Hypothalamus (tissue), 51 donors: ENCODE measurements at regions not wholly inside any gene's neighbourhood (a gene's known extent, or its start where the extent isn't known, plus 50 kb on each side); places are given as distances from the start of the nearest gene placed in this dataset.

ENCODE experiments used
- DNase-seq, 51 donors: peaks; one replicate each; lab custom pipeline; 2025; lab: John Stamatoyannopoulos, UW

GRCh38 chr5:85168474-85168873 lies 783.8 kb upstream of the EDIL3 start:
- DNase-seq, result no peak

GRCh38 chr5:85170183-85170582 lies 785.5 kb upstream of the EDIL3 start:
- no peak for DNase-seq

GRCh38 chr5:85173469-85173868 lies 788.8 kb upstream of the EDIL3 start:
- no peak for DNase-seq

DNA sequence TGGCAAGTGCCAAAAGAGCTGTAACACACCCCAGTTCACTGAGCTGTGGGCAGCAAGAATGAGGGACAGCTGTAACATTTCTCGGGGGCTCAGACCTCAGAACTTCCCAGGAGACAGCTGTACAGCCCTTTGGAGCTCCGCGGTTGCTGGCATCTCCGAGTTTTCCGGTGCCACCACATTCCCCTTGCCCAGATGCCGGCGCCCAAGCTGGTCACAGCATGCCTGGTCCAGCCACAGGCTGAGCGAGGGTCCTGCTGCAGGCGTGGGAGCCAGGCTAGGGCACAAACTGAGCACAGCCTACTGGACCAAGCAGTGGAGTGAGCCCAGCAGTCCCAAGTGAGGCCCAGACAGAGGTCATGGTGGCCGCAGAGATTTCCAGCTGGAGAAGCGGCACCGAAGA lies 797.7 kb upstream of the EDIL3 start:
- no peak for DNase-seq

DNA sequence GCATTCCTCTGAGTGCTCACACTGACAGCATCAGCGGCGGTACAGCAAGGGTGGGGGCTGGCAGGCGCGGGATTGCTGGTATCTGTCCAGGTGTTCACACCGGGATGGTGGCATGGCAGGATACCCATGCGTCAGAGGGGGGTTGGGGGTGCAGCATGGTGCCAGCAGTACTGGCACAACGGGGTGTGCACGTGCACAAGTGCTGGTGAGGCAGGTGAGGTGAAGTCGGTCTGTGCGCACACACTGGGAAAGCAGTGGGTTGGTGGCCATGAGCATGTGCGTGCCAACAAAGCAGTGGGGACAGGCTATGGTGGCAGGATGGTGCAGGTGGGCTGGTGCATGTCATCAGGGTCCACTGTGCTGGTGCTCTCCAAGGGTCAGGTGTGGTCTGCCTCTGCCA lies 819.6 kb upstream of the EDIL3 start:
- DNase-seq, result no peak

GRCh38 chr5:85205430-85205829 lies 820.8 kb upstream of the EDIL3 start:
- DNase-seq, result no peak

DNA sequence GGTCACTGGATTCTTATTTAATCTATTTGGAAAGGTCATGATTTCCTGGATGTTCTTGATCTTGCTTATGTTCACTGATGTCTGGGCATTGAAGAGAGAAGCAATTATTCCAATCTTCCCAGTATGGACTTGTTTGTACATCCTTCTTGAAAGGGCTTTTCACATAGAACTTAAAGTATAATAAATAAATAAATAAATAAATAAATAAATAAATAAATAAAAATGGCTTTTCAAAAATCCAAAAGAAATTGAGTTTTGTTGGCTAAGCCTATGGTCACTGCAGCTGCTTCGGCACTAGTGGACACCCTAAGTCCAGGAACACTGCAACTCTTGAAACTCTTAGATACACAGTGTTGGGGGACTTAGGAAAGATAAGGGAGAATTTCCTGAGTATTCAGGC lies 840.7 kb upstream of the EDIL3 start:
- DNase-seq, result no peak

DNA sequence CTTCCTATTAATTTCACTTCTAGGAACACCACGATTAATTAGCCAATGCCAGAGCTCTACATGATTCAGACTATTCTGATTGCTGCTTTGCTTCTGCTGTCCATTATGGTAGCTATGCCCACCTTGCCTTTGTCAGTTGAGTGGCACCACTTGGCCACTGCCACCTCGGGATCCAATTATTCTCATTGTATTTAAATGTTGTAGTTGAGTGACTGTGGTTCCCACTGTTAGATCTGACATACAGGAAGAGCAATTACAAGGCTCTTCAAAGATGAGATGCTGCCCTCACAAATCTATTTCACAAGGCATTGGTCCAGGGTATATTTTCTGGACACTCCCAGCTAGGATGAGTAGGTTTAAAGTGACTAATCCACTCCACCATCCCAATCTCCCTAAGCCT lies 864.5 kb upstream of the EDIL3 start:
- no peak for DNase-seq

DNA sequence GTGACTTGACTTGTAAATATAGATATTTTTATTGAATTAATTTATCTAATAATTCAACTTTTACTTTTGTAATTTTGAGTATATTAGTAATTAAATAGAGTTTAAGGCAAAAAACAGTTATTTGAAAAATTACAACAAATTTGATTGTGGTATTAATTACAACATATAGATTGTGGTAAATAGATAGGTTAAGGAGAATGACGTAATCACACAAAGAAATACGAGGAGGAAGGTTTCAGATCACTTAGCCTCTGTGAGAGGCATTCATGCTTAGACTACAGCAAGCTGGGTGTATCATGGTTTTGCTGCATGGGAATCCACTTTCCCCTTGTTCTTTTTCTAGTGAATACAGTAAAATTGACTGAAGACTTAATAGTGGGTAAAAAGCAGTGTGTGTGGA lies 878.4 kb upstream of the EDIL3 start:
- no peak for DNase-seq

- no peak for DNase-seq
These were observed 882.0 kb upstream of the EDIL3 start for GRCh38 chr5:85266692-85267091.

GRCh38 chr5:85268194-85268593 lies 883.5 kb upstream of the EDIL3 start:
- DNase-seq, result no peak

- no peak for DNase-seq
These were observed 893.5 kb upstream of the EDIL3 start for GRCh38 chr5:85278193-85278592.

DNA sequence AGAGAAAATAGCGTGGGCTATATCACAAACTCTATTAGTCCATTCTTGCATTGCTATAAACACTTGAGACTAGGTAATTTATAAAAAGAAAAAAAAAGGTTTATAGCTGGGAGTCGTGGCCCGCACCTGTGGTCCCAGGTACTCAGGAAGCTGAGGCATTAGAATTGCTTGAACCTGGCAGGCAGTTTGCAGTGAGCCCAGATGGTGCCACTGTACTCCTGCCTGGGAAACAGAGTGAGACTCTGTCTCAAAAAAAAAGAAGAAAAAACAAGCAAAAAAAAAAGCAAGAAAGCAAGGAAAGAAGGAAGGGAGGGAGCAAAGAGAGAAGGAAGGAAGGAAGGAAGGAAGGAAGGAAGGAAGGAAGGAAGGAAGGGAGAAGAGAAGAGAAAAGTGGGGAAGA lies 904.2 kb upstream of the EDIL3 start:
- no peak for DNase-seq

DNA sequence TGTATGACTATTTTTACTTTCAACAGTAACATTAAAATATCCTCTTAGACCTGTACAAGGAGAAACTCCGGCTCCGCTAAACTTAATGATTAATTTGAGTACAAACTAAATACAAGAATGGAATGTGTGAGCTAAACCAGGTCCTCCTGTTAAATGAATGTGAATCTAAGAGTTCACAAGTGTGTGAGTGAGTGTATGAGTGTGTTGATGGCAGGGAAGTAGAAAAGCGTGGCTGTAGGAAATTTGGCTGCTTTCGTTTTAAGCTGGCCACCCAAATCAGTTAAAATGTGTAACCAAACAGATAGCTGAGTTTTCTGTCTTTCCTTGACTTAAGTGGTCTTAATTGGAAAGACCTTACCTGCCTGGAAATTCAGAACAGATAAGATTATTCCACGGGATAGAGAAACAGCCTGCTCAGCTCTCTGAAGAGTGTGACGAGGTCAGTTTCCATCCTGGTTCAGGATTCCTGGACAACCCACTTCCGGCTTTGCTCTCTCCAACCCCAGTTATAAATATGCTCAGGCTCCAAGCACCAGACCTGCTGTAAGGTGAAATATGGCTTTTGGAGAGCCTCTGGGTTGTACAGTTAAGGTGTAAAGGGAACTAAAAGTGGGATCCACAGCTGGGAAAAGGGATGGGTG lies 908.6 kb upstream of the EDIL3 start:
- no peak for DNase-seq

GRCh38 chr5:85304524-85304923 lies 919.8 kb upstream of the EDIL3 start:
- DNase-seq, result no peak

- no peak for DNase-seq
These were observed 921.1 kb upstream of the EDIL3 start for GRCh38 chr5:85305766-85306165.

GRCh38 chr5:85311536-85311935 lies 926.9 kb upstream of the EDIL3 start:
- DNase-seq, result no peak

DNA sequence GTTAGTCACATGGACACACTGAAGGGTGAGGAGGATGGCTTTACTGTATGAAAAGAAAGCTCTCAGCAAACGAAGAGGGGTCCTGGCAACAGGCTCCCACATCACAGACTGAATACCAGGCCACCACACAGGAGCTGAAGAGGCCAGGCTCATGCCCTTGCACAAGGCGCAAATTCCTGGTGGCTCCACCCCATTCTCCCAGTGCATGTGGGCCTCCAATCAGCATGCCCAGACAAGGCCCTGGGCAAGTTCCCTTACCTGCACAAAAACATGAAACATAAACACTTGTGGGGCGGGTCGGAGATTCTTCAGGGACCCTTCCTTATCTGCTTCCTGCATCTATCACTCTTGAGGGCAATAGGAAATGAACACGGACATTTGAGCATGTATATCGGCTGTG lies 935.8 kb upstream of the EDIL3 start:
- DNase-seq, result no peak

DNA sequence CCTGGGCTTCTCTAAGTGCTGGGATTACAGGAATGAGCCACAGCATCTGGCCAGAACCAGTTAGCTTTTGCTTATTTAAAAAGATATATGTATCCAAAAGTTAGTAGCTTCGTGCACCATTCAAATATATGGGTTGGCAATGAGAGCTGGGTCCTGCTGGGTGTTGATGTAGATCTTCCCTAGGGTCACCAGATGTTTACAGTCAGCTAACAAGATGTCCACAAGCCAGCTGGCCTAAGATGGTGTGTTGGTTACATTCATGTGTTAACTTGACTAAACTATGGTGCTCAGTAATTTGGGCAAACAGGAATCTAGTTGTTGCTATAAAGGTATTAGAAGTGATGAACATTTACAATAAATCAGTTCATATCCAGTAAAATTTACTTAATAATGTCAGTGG lies 948.6 kb upstream of the EDIL3 start:
- no peak for DNase-seq

- DNase-seq, result no peak
These were observed 952.8 kb upstream of the EDIL3 start for GRCh38 chr5:85337435-85337834.

- DNase-seq, result no peak
These were observed 956.1 kb upstream of the EDIL3 start for GRCh38 chr5:85340790-85341189.

GRCh38 chr5:85345818-85346217 lies 961.1 kb upstream of the EDIL3 start:
- DNase-seq, result no peak

DNA sequence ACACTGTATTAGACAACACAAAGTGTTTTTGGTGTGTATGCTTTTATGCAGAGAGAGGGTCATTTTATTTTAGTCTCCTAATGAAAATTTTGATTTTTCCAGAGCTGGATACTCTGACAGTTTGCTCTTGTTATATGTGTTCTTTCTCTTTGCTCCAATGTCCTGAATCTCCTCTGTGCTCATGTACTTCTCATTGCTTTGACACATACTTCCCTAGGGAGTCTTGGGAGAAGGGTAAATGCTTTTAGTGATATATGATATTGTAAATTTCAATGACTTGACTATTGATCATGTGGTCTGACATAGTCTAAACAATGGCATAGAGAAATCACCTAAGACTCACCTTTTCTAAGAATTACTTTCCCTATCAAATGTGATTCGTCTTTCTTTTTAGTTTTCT lies 972.6 kb upstream of the EDIL3 start:
- no peak for DNase-seq
